Caco-2 (cell line): ENCODE measurements at regions not wholly inside any gene's neighbourhood (a gene's known extent, or its start where the extent isn't known, plus 50 kb on each side); places are given as distances from the start of the nearest gene placed in this dataset.

Experiments used
- BruUV-seq: library from RNA; stranded (reverse); fragments of 400-500 nt; replicated peaks from 2 replicates; lab custom pipeline; 2021; lab: Mats Ljungman, UMichigan
- CTCF ChIA-PET: fragments of 300-600 bp; sonication (Branson Sonifier 250); formaldehyde crosslinking; loops from one replicate; lab custom pipeline; 2022; ENCODE audit warnings: antibody characterized with exemption; lab: Charles Lee
- POLR2A ChIA-PET: fragments of 300-600 bp; sonication (Branson Sonifier 250); formaldehyde crosslinking; loops from one replicate; lab custom pipeline; 2022; ENCODE audit warnings: antibody characterized with exemption; lab: Charles Lee
- DNase-seq, 2 experiments: peaks; one replicate each; pipeline versions ENCODE4 v3.0.0 to v3.0.0-alpha.2; 2020 to 2022
- H3K27me3 ChIP-seq: replicated peaks from 2 replicates; pipeline ENCODE4 v1.6.0; 2011; ENCODE audit warnings: low read length; ENCODE audit not compliant: control insufficient read depth, insufficient read depth
- H3K36me3 ChIP-seq: 2 replicates; pipeline ENCODE4 v1.5.1; 2011; ENCODE audit warnings: low read length; ENCODE audit not compliant: control insufficient read depth, insufficient read depth
- H3K4me1 ChIP-seq: fragments of 250-450 bp; sonication (Bioruptor Pico); 2 replicates; pipeline ENCODE4 v1.5.1; 2020; ENCODE audit warnings: mild to moderate bottlenecking
- H3K4me3 ChIP-seq: 2 replicates; pipeline ENCODE4 v1.5.1; 2011; ENCODE audit warnings: low read depth, mild to moderate bottlenecking, control low read depth, low read length
- H3K9me3 ChIP-seq: fragments of 250-450 bp; sonication (Bioruptor Pico); 2 replicates; pipeline ENCODE4 v1.5.1; 2020; ENCODE audit warnings: mild to moderate bottlenecking, moderate library complexity
- H3K27ac Mint-ChIP-seq: one replicate; pipeline ENCODE4 v1.8.0; 2022; ENCODE audit warnings: mixed read lengths; ENCODE audit not compliant: unreplicated experiment
- H3K27me3 Mint-ChIP-seq: one replicate; pipeline ENCODE4 v1.8.0; 2022; ENCODE audit warnings: mixed read lengths; ENCODE audit not compliant: insufficient read depth, unreplicated experiment
- H3K36me3 Mint-ChIP-seq: one replicate; pipeline ENCODE4 v1.8.0; 2022; ENCODE audit warnings: mild to moderate bottlenecking, mixed read lengths; ENCODE audit not compliant: insufficient read depth, unreplicated experiment
- H3K4me1 Mint-ChIP-seq: one replicate; pipeline ENCODE4 v1.8.0; 2022; ENCODE audit warnings: low read depth, mixed read lengths; ENCODE audit not compliant: unreplicated experiment
- H3K4me3 Mint-ChIP-seq: one replicate; pipeline ENCODE4 v1.8.0; 2022; ENCODE audit warnings: mild to moderate bottlenecking, moderate library complexity, mixed read lengths; ENCODE audit not compliant: unreplicated experiment
- H3K9me3 Mint-ChIP-seq: one replicate; pipeline ENCODE4 v1.8.0; 2022; ENCODE audit warnings: mixed read lengths; ENCODE audit not compliant: unreplicated experiment
- CTCF ChIP-seq, 2 experiments: fragments of 200-600 bp in 1 of 2; IDR thresholded peaks; 1 replicate in 1 of 2; 2 replicates in 1 of 2; pipeline versions ENCODE4 v1.5.1 to v1.8.0; 2011 to 2022; ENCODE audit warnings: antibody characterized with exemption in 1 of 2, control low read depth in 1 of 2, inconsistent platforms in 1 of 2, low read depth in 1 of 2, low read length in 1 of 2, mild to moderate bottlenecking in 1 of 2, moderate library complexity in 1 of 2; ENCODE audit not compliant: insufficient read depth in 1 of 2, severe bottlenecking in 1 of 2, unreplicated experiment in 1 of 2
- intact Hi-C: fragments of 100-400 bp; cut with micrococcal nuclease; formaldehyde crosslinking; loops from one replicate; pipeline ENCODE4 v1.10.0; 2022; ENCODE audit not compliant: unreplicated experiment

GRCh38 chr16:18072161-18072560 is 264.4 kb downstream of the NPIPA8 start:
- H3K27me3 ChIP-seq, result no peaks in the 10 kb centered on the region; the same call in 1 of the 2 replicates
- Mint-ChIP-seq H3K4me3 (no peak overlapping the region), H3K9me3 (no peaks in the 10 kb centered on the region), H3K27me3 (peaks cover 10% of the 10 kb centered on the region), H3K36me3 (no peaks in the 10 kb centered on the region), H3K4me1 (no peaks in the 10 kb centered on the region), H3K27ac (no peak overlapping the region)
- intact Hi-C loops, result no loop called here
- no peaks in the 10 kb centered on the region for H3K9me3 ChIP-seq
- no TSS peak for BruUV-seq
- H3K4me1 ChIP-seq, result no peaks in the 10 kb centered on the region
- ChIA-PET POLR2A (no interaction called here), CTCF (no interaction called here)
- TF ChIP-seq CTCF (IDR thresholded peaks at IDR 0.05; ENCODE audit: insufficient read depth in 1 of 2, low read depth in 1 of 2, low read length in 1 of 2, severe bottlenecking in 1 of 2, unreplicated experiment in 1 of 2), result no peak
- no peak for DNase-seq
- no peaks in the 10 kb centered on the region for H3K36me3 ChIP-seq
- H3K4me3 ChIP-seq, result no peak overlapping the region

GRCh38 chr16:18069683-18070082 is 266.9 kb downstream of the NPIPA8 start:
- no TSS peak for BruUV-seq
- POLR2A ChIA-PET, result no interaction called here
- Histone ChIP-seq H3K36me3 (no peaks in the 10 kb centered on the region), H3K27me3 (no peaks in the 10 kb centered on the region; the same call in 1 of the 2 replicates), H3K4me1 (no peaks in the 10 kb centered on the region), H3K4me3 (no peak overlapping the region), H3K9me3 (no peaks in the 10 kb centered on the region)
- H3K36me3 Mint-ChIP-seq, result no peaks in the 10 kb centered on the region
- no peak overlapping the region for H3K4me3 Mint-ChIP-seq
- peaks cover 14% of the 10 kb centered on the region for H3K27me3 Mint-ChIP-seq
- CTCF ChIA-PET, result no interaction called here
- TF ChIP-seq CTCF (IDR thresholded peaks at IDR 0.05; ENCODE audit: insufficient read depth in 1 of 2, low read depth in 1 of 2, low read length in 1 of 2, severe bottlenecking in 1 of 2, unreplicated experiment in 1 of 2), result no peak
- H3K4me1 Mint-ChIP-seq, result no peaks in the 10 kb centered on the region
- intact Hi-C loops, result no loop called here
- H3K9me3 Mint-ChIP-seq, result no peaks in the 10 kb centered on the region
- H3K27ac Mint-ChIP-seq, result no peak overlapping the region
- DNase-seq, result no peak

- DNase-seq, result no peak
- Mint-ChIP-seq H3K27me3 (peaks cover 14% of the 10 kb centered on the region), H3K9me3 (no peaks in the 10 kb centered on the region), H3K27ac (no peak overlapping the region), H3K4me1 (no peaks in the 10 kb centered on the region), H3K4me3 (no peak overlapping the region), H3K36me3 (no peaks in the 10 kb centered on the region)
- ChIA-PET POLR2A (no interaction called here), CTCF (no interaction called here)
- Histone ChIP-seq H3K36me3 (no peaks in the 10 kb centered on the region), H3K9me3 (no peaks in the 10 kb centered on the region), H3K27me3 (no peaks in the 10 kb centered on the region; the same call in 1 of the 2 replicates), H3K4me1 (no peaks in the 10 kb centered on the region), H3K4me3 (no peak overlapping the region)
- TF ChIP-seq CTCF (IDR thresholded peaks at IDR 0.05; ENCODE audit: insufficient read depth in 1 of 2, low read depth in 1 of 2, low read length in 1 of 2, severe bottlenecking in 1 of 2, unreplicated experiment in 1 of 2), result no peak
- intact Hi-C loops, result no loop called here
- BruUV-seq, result no TSS peak
These were observed 268.1 kb downstream of the NPIPA8 start for GRCh38 chr16:18068477-18068876.
